GM12865 (cell line): ENCODE measurements at regions not wholly inside any gene's neighbourhood (a gene's known extent, or its start where the extent isn't known, plus 50 kb on each side); places are given as distances from the start of the nearest gene placed in this dataset.

Experiments
- DNase-seq: peaks from one replicate; pipeline ENCODE4 v3.0.0; 2010; ENCODE audit warnings: low read depth
- H3K4me3 ChIP-seq: 2 replicates; pipeline ENCODE4 v1.5.1; 2011; ENCODE audit warnings: mild to moderate bottlenecking, low read depth, low read length, control low read depth
- TF ChIP-seq, protein P1 (sequence below): IDR thresholded peaks from 2 replicates; pipeline ENCODE4 v1.5.1; 2011; ENCODE audit warnings: low read length, control low read depth, low read depth, inconsistent platforms; ENCODE audit not compliant: insufficient read depth; ENCODE audit errors: missing control alignments

DNA sequence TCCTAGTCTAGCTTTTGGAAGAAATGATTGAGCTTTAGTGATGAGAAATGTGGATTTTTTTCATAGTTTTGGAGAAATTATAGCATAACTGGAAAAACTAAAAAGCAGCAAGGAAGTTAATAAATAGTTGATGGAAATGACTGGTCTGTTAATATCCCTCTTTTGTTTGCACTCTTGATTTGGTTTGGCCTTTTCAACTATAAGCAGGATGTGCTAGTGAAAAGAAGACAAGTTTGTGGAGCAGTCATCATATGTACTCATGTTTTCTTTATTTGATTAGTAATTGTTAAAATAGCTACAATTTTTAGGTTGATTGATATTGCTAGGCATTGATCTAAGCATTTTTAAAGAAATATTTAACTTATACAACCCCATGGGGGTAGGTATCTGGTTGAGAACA, 374.7 kb downstream of the TAF11L14 start:
- no peak overlapping the region for H3K4me3 ChIP-seq
- no peak for DNase-seq
- TF ChIP-seq, protein P1, sequence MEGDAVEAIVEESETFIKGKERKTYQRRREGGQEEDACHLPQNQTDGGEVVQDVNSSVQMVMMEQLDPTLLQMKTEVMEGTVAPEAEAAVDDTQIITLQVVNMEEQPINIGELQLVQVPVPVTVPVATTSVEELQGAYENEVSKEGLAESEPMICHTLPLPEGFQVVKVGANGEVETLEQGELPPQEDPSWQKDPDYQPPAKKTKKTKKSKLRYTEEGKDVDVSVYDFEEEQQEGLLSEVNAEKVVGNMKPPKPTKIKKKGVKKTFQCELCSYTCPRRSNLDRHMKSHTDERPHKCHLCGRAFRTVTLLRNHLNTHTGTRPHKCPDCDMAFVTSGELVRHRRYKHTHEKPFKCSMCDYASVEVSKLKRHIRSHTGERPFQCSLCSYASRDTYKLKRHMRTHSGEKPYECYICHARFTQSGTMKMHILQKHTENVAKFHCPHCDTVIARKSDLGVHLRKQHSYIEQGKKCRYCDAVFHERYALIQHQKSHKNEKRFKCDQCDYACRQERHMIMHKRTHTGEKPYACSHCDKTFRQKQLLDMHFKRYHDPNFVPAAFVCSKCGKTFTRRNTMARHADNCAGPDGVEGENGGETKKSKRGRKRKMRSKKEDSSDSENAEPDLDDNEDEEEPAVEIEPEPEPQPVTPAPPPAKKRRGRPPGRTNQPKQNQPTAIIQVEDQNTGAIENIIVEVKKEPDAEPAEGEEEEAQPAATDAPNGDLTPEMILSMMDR: no peak

DNA sequence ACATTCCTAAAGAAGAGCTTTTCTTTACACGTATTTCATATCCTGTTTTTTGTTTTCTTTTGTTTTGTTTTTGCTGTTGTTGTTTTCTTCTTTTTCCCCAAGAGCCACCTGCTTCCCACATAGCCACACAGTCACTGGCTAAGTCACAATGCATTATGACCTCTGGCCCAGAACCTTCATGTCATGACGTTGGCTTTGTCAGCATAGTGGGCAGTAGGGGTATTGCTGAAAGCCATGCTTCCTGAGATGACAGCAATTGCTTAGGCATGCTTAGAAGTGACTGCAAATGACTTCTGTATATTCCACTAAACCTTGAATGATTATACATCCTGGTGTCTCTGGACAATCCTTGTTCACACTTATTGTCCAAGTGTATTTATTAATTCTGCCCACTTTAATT, 375.8 kb downstream of the TAF11L14 start:
- TF ChIP-seq, protein P1: no peak
- no peak overlapping the region for H3K4me3 ChIP-seq
- DNase-seq: no peak

DNA sequence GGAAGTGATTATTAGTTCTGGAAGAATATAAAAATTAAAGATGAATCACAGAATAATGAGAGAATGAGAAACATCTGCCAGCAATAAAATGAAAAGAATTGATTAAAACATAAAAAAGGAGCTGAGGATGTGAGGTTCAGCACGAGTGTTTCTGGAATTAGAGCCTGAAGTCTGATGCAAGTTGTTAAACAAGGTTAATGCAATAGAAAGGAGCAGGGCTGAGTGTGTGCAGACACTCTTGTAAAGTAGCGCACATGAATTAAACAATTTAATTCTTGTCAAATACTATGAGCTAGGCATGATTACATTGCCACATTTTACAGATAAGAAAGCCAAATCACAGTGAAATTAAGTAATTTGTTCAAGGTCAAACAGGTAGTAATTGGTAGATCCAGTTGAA, 384.2 kb downstream of the TAF11L14 start:
- DNase-seq: no peak
- TF ChIP-seq, protein P1: no peak
- no peak overlapping the region for H3K4me3 ChIP-seq

DNA sequence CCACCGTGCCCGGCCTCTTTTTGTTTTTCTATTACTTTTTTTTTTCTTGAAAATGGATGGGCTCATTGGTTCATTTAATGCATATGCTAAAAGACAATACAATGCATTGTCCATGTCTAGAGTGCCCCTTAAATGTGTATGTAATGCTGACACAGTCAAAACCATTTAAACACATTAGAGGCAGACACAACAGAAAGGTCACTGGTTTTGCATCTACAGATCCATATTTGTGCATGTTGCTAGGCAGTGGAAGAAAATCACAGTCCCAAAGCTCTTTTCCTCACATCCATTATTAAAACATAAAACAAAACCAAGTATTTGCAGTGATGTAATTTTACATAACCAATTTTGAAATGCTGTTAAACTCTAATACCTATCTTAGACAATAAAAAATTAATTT, 389.0 kb downstream of the TAF11L14 start:
- TF ChIP-seq, protein P1: no peak
- H3K4me3 ChIP-seq: no peak overlapping the region
- no peak for DNase-seq

DNA sequence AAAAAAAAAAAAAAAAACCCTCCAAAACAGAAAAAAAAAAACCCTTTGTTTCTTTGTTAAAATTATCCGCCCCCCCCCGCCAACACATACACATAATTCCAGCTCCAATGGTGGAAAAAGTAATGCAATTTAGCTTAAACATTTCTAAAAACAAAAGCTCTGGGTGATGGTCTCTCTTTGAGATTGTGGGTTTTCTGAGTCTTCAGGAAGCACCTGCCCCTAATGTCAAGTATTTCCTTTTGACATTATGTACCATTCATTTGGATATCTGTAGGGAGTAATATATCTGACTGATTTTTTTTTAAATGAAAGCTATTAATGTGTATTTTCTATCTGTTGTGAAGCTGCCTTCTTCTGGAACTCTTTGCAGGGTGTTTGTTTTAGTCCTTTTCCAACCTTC, 389.7 kb downstream of the TAF11L14 start:
- TF ChIP-seq, protein P1: no peak
- DNase-seq: no peak
- H3K4me3 ChIP-seq: no peak overlapping the region

DNA sequence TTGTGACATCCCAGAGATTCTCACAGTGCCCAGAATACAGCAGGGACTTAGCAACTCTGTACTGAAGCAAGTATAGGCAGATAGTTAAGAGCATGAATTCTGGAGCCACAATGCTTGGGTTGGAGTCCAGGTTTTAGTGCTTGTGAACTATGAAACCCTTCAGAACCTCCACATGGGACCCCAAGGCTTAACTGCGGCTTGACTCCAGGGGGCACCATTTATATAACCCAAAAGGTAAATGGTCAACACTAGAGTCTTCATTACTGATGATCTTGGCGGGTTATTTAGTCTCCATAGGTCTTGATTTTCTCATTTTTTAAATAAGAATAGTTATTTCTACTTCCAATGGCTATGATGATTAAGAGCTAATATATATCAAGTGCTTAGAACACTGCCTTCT, 390.3 kb downstream of the TAF11L14 start:
- TF ChIP-seq, protein P1: no peak
- no peak for DNase-seq
- no peak overlapping the region for H3K4me3 ChIP-seq

DNA sequence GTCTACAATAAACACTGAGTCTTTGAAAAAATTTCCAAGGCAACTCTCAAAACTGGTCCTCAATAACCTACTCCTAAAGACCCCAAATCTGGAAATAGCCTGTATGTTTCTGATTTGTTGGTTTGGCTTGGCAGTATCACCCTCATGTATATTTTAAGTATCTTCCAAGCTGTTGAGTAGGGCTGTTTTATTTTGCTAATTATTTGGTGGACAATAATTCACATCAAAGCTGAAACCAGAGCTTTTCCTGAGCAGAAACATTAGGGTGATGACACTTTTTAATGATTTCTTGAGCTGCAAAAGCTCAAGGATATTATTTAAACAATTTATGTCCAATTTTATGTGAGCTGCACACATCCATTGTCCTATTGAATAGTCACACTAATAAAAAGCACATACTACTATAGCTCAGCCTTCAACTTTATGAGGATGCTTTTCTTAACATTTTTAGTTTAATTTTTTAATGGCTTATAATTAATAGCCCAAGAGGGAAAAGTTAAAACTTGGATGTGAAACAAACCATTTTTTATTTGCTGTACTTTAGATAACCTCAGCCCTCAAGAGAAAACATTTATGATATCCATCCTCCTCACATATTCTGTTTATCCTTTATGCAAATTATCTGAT, 393.1 kb downstream of the TAF11L14 start:
- H3K4me3 ChIP-seq: no peak overlapping the region
- no peak for DNase-seq
- TF ChIP-seq, protein P1: no peak
